HG03469 (cell line): ENCODE measurements at regions not wholly inside any gene's neighbourhood (a gene's known extent, or its start where the extent isn't known, plus 50 kb on each side); places are given as distances from the start of the nearest gene placed in this dataset.
"Not testable (repeated sequence)": the region's sequence is repeated elsewhere in the genome, so short reads cannot be mapped to it uniquely, and the experiment has no call there.

Experiments used
- ATAC-seq: cut with Tn5 transposase; IDR thresholded peaks from one replicate; pipeline ENCODE4 v1.9.1; 2021; ENCODE audit warnings: mild to moderate bottlenecking, moderate library complexity, moderate number of reproducible peaks; ENCODE audit not compliant: unreplicated experiment

DNA sequence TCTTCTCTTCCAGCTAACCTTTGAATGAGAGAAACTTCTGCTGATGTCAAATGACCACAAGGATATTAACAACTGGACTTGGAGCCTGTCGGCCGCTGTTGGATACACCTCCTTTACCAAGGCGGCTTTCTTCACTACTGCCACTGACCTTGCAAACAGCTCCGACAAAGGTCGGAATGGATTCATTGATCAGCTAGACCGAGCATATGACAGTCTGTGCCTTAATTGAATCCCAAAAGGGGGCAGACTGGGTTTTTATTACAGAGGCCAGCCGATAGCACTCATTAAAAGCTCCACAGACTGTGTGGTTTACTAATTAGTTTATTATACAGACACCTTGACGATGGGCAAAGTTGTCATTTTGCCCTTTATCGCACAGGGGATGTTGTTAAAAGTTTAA lies 394.5 kb downstream of the RERGL start:
- ATAC-seq: no peak

DNA sequence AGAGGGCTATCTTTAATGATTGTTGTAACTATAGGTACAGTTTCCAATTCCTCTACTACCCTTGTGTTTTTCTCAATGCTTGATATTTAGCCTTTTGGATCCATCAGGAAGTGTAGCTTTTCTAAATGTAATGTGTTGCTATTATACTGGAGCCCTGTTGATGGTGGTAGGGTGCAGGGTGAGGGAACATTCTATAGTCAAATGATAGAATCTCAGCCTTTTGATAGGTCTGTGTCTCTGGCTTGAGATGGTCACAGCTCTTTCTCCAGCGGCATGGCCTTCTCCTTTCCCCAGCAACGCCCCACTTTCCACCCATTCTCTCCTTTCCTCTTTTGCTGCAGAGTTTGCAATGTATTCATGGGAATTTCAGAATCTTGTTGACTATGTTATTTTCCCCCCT lies 398.6 kb downstream of the RERGL start:
- no peak for ATAC-seq

DNA sequence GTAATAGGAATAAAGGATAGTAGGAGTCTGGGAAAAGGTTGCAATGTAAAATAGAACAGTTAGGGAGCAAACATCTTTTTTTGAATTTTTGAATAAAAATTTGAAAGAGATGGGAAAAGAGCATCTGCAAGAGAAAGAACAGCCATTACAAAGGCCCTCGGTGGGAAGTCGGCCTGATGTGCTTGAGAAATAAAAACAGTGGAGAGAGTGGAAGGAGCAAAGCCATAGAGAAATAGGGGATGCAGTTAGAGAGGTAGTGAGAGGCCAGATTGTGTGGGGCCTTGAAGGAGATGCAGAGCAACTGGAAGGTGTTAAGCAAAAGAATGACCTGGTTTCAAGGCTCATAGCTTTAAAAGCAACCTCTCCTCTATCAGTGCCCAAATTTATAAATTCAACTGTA lies 409.8 kb downstream of the RERGL start:
- ATAC-seq: no peak

DNA sequence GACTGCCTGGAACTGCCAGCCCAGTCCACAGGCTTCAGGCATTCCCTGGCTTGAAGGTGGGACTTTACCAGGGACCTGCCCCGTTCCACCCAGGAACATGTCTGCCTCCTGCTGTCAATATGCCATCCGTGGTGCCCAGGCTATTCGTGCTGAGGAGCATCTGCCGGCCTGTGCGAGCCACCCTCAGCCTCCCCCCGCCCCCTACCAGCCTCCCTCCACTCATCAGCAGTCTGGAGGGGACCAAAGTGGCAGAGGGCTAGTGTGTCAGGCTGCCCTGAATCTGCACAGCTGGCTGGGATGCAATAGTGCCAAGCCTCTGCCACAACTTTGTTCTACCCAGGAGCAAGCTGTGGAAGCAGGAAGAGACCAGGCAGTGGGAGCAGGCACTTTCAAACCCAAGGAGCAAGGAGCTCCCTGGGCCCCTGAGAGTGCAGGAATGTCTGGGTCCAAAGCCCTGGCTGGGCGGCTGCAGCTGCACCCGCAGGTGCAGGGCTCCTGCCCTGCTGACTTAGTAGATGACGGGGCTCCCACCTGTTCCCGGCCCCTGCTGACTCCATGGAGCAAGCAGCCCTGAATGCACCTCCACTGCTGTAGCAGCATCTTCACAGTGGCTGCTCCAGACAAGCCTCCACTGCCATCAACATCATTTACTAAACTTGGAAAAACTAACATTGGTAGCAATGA lies 423.2 kb downstream of the RERGL start:
- no peak for ATAC-seq

DNA sequence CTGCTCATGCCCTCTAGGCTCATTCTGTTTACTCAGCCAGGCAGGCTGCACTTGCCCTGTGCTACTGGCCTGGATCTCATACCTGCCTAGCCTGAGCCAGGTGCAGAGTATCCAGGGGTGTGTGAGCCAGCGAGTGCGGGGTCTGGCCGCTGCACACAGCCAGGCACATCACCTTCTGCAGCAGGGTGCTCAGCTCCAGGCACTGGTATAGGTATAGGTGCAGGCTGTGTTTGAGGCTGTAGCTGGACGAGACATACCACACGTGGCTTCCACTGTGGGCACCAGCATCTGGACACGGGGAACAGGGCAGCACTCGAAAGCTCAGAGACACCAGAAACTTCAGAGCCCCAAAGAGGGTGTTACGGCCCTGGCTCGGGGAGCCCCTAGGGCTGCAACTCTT lies 424.2 kb downstream of the RERGL start:
- ATAC-seq: no peak

DNA sequence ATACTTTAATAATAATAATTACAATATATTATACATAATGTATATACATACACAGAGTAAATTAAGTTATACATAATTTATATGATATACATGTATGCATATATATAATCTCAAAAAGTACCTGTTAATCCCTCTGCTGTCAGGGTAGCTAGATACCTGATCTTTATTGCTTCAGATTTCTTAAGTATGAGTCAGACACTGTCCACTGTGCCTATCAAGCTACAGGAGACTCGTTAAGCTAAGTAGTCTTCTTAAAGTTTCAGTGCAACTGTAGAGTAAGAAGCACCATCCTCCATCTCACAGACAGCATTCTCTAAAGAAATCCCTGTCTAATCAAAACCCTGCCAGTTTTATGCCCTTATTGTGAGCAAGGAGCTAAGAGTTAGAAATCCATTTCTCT lies 428.7 kb downstream of the RERGL start:
- no peak for ATAC-seq

DNA sequence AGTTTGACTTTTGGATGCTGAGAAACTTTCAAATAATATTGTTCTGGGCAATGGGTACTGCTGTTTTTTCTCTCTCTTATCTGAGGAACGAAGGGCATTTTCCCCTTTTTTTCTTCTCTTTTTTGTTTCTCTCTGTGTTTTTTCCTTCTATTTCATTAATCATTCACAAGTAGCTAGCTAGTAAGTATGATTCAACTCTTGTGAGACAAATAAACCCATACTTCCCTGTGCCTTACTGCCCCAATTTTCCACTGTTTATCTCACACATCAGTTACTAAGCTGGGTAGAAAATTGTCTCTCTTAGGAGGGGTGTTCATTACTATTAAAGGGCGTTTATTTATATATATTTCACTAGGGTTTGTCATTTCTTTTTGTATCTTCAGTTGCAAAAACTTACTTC lies 437.6 kb downstream of the RERGL start:
- ATAC-seq: no peak

DNA sequence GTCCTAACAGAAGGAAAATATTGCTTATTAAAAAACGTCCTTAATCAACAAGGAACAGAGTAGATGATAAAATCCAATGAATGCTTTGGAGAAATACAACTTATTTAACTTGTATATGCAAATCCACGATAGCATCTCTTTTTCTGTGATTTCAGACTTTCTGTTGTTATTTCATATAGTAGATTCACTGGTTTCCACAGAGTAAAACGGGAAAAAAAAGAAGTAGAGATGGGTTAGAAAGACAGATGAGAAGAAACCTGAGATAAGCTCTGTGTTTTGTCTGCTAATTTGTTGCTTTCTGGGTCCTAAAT lies 447.7 kb downstream of the RERGL start:
- no peak for ATAC-seq

DNA sequence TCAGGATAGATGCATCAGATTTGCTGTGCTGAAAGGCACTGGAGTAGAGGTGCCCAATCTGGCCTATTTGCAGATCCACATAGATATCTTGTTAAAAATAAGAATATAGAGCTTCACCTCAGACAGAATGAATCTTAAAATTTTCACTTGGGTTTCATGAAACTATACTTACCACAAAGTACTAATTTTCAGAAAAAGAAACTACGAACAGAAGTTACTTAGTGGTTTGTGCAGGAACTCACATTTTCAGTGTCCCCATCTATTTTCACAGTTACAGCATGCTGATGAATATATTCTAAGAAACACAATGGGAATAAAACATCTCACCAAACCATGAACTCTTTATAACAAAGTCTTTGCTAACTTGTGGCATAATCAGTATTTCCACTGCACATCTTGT lies 449.4 kb downstream of the RERGL start:
- no peak for ATAC-seq

DNA sequence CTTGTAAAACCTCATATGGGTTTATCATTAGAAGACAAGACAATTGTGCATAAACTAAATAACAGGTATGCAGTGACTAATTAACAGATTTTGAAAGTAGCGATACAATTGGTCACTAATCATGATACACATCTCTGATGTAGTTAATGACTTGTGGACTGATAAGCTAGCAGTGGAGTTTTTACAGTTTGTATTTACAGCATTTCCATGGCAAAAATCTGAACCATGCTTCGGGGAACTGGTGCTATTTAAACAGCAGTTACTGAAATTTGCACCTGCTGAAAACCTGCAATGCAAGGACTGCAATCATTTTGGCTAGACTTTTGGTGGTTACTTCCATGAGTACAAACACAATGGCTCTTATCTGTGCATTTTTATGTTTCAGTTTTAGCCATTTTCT lies 471.2 kb downstream of the RERGL start:
- no peak for ATAC-seq

DNA sequence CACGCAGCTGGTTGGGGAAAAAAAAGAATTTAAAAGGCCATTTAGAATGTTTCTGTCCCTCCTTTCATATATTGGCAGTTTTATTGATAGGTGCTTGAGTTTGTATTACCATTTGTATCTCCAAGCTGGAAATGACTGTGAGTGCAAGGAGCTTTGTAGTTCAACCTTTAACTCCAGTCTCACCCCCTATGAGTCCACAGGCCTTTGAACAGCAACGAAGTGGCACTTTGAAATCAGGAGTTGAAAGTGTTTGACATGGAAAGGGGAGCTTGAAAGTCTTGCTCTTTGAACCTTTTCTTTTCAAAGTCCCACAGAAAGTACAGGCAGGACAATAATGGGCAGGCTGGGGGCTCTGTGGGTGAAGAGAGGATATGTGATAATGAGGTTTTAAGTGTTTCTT lies 480.3 kb downstream of the RERGL start:
- ATAC-seq: no peak

DNA sequence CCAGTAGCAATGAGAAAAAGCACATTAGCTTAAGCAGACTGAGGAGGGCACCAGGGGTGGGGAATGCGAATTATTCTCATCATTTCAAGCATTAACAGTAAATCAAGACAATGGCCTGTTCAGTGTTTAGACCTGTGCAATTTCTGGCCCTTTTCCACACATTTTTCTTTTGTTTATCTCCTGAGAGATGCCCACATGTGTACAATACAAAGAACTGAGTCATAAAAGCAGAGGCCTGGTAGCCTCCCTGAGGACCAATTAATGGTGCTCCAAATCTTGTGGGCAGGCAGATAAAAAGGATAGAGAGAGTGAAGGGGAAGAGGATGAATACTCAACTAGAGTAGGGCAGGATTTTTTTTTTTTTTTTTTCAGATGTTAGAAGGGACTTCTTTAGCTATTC lies 480.8 kb downstream of the RERGL start:
- no peak for ATAC-seq

DNA sequence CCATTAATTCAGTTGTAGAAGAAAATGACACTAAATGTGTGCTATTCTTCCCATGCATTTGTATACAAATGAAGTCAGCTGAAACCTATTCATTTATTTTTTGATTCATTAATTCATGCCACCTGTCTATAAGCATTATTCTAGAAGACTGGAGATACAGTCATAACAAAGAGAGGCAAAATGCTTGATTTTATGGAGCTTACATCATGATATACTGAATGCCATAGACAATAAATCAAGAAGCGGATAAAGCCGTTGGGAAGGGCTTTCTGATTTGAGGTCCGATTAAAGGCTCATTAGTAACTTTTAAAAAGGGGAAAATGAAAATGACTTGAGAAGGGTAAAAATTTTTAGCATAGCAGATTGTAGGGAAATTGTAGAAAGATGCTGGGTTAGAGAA lies 494.9 kb downstream of the RERGL start:
- ATAC-seq: no peak

DNA sequence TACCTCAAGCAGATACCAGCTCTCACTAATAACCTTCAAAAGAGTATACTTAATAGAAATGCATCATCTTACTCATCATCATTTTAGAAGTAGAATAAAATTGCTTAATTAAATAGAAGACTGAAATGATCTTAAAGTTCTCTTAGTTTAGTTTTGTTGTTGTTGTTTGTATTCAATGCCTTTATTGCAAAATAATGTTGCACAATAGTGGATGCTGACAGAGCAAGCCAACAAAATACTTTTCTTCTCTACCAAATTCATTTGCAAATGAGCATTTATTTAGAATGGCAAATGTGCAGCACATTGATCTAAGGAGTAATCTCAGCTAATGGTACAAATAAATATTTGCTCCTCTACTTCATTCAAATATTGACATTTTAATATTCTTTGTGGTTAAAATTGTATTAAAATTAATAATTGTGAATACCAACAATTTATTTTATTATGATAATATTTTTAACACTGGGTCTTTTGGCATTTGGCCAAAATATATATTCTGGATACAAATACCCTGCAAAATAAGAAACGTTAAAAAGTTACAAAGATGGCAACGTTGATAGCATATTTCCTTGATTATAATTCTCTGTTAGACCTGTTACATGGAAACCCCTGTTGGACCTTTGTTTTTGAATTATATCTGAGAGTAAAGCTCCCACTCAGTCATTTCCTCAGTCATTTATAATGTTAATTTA lies 496.1 kb downstream of the RERGL start:
- ATAC-seq: no peak

DNA sequence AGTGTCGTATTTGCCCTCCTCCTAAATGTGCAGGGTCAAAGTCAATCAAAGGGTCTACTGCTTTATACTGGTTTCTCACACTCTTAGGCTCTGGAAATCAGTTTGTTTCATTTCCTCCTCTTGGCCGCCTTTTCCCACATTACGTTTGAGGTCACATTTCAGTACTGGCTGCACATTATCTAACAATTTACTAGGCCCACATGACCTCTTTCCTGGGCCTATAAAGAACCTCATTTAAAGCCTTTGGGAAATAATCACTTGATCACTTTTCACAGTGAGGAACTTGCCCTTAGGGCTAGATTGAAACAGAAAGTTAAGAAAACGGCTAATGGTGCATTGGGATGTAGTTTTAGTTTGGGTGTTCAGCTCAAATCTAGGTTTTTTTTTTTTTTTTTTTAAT lies 497.5 kb downstream of the RERGL start:
- ATAC-seq: no peak

DNA sequence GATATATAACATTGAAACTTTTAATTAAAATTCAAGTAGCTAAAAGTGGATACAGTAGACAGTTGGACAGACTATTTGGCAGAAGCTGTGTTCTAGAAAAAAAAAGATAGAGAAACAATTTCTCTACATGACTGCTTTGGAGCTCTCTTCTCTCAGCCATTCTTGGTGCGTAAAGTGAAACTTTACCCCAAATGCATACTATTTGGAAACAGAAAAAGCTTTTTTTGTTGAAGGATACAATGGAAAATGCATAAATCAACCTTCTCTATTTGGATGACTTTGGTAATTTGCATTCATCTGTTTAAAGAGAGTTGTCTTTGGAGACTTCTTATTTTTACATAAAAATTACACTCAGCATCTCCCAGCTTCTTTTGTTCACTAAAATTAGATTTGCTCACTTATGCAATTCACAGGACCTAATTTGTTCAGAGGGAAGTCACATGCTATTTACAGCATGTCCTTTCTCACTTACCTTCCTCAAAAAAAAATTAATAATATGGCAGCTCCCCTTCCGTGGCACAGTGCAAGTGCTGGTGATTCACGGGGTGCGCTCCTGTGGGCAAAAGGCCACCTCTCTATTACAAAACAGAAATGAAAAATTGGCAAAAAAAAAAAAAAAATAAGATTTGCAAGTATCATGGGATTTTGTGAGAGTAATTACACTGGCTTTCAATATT lies 498.9 kb downstream of the RERGL start:
- no peak for ATAC-seq

DNA sequence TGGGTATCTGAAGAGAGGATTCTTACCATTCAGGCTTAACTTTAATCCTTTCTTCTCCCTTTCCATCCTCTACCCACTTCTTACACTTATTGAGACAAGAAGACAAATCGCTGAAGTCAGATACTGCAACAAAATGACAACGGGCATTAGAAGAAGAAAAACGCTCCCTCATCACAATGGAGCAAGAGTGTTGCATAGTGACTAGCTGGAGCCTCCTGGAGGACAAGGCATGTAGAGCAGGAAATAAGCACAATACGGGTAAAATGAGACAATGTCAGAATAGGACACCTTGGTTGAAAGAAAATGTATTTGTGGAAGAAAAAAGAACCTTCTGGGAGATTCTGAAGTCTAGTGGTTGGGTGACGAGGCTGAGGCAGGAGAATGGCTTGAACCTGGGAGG lies 501.0 kb downstream of the RERGL start:
- no peak for ATAC-seq

DNA sequence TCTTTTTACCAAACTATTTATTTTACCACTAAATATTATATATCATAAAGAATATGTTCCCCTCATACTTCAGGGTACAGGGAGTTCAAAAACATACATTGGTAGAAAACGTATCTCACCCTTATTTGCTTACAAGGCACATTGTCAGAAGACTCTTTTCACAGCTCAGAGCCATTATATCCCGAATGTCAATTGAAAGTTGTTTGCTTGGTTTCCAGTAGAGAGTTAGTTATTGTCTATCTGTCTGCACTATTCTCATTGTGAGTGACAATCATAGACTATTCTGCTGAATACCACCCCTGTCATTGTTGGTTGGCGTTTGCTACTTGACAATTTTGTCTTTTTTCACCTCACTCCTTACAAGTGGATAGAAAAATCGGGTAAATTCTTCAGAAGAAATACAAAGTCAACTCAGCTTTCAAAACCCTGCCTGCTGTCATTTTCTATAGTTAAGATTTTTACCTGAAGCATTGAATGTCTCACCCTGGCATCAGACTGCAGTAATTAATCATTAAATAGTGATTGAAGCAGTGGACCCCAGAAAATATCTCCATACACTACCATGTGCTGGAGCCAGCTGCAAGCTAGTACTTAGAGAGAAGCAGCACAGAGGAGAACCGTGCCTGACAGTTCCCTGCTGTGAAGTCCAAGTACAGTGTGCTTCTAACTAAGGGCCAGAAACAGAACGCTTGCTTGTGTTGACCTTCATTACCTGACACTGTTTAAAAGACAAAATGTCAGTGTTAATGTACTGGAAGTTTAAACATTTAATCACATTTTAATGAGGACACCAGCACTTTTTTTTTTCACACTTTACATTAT lies 510.6 kb downstream of the RERGL start:
- ATAC-seq: no peak

DNA sequence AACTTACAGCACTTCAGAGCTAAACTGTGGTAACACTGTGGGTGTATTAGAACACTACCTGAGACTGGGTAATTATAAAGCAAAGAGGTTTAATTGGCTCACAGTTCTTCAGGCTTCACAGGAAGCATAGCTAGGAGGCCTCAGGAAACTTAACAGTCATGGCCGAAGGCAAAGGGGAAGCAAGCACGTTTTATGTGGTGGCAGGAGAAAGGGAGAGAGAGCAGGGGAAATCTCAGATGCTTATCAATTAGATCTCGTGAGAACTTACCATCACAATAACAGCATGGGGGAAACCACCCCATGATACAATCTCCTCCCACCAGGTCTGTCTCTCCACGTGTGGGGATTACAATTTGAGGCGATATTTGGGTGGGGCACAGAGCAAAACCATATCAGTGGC lies 512.6 kb downstream of the RERGL start:
- ATAC-seq: no peak

DNA sequence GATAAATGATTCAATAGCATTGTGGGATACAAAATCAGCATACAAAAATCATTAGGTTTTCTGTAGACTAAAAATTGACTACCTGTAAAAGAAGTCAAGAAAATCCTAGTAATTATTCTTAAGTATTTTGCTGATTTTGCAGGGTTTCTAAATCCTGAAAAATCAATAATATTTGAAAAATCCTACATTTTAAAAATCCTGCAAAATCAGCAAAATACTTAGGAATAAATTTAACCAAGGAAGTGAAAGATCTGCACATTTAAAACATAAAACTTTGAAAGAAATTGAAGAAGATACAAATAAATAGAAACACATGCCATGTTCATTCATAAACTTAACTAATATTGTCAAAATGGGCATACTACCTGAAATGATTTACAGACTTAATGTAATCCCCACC lies 517.7 kb downstream of the RERGL start:
- no peak for ATAC-seq

DNA sequence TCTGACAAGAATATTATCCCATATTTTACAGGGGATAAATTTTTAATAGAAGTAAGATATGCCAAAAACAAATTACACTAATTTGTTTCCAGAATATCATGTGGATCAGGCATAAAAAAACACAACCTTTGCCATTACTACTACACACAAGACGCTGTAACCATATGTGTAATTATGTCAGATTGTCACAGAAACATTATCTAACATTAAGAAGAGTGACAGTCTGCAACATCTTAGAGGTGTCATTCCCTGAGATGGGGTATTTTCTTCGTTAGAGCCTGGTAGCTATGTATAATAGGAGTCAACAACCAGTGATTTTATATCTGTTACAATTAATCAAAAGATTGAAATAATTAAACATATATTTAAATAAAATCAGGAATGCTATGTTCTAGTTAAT lies 518.9 kb downstream of the RERGL start:
- ATAC-seq: no peak

DNA sequence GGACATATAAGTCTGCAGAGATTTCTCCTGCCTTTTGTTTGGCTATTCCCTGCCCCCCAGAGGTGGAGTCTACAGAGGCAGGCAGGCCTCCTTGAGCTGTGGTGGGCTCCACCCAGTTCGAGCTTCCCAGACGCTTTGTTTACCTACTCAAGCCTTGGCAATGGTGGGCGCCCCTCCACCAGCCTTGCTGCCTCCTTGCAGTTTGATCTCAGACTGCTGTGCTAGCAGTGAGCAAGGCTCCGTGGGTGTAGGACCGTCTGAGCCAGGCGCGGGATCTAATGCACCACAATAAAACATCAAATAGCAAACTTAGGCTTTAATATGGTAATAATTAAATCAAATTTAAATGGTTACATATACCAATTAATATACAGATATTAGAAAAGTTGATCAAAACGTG lies 525.4 kb downstream of the RERGL start:
- not testable (repeated sequence) for ATAC-seq
